ENCODE measurements at regions not wholly inside any gene's neighbourhood (a gene's known extent, or its start where the extent isn't known, plus 50 kb on each side); places are given as distances from the start of the nearest gene placed in this dataset.
"Not testable (repeated sequence)": the region's sequence is repeated elsewhere in the genome, so short reads cannot be mapped to it uniquely, and the experiment has no call there.

DNA sequence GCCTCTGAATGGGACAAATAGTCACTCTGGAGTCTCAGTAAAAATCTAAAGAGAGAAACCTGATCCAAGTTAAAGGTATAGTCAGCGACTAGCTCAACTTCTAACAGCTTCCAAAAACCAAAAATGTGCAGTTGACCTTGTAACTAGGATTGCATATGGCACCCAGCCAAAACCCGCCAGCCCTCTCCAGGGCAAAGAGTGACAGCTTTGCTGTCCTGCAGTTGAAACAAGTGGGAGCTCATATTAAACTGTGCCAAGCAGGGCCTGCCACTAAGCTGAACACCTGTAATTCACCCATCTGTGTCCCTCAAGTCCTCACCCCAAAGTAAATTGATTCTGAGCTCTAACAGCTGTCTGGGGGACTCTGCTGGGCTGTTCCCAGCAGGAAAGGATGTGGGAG is 695.3 kb downstream of the MAFB start:
- no peak for DNase-seq

DNA sequence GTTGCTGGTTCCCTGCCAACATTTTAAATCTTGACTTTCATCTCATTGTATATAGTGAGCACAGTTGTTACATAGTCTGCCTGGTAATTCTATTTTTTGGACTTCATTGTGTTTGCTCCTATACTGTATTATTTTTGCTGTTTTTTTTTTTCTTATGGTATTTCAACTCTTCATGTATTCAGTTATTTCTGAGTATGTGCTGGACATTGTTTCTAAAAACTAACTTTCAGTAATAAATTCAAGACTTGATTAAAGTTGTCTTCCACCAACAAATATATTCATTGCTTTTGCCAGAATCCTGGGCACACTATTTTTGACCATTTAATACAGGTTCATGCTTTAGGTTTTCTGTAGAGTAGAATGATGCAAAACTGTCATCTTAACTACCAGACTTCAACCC is 698.3 kb downstream of the MAFB start:
- no peak for DNase-seq

- DNase-seq: no peak
These were observed 700.0 kb downstream of the MAFB start for GRCh38 chr20:39988991-39989390.

GRCh38 chr20:39986173-39986904 is 702.7 kb downstream of the MAFB start:
- peak in 10 of 58 donors; percentile 0 to 27 (median 1) for DNase-seq

DNA sequence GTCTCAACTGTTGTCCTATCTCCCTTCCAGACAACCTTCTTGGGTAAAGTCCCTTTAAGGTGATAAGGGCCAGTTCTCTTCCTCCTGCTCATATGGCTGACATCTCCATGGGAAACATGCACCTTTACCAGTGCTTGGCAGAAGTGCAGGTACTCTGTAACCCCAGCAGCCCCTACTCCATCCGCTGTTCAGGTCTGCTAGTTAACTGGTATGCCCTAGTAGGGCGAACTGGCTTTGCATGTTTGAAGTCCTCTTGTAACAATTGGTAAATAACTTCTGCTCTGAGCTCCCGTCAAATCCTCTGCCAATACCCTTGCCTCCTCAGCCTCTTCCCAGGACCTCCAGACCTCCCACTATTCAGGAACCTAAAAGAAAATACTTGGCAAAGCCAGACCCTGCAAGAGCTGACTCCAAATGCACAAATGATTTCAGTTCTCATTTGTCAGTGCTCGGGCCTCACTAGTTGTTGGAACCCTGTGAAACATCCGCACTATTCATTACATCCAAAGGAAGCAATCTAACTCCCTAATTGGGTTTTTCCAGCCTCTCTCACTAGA is 703.7 kb downstream of the MAFB start:
- no peak for DNase-seq

DNA sequence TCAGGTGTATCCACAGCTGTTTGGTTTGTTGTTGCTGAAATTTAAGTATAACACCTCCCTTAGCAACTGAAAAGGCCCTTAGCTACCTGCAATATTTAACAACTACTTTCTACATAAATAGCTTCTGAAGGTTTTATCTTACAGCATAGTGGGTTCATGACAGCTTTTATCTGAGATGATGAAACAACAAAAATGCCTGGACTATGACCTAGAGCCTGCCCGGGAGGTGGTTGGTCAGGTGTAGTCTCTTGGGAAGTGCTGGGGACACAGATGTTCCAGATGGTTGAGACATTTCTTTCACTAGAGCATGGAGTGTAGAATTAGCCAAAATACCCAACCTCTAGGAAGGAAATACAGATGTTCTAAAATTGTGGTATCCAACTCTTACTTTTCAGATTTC is 705.4 kb downstream of the MAFB start:
- DNase-seq: no peak

GRCh38 chr20:39983183-39983582 is 705.9 kb downstream of the MAFB start:
- no peak for DNase-seq

GRCh38 chr20:39974966-39975501 is 714.0 kb downstream of the MAFB start:
- DNase-seq: no peak

GRCh38 chr20:39968495-39968894 is 720.5 kb downstream of the MAFB start:
- no peak for DNase-seq

- no peak for DNase-seq
These were observed 721.2 kb downstream of the MAFB start for GRCh38 chr20:39967806-39968205.

DNA sequence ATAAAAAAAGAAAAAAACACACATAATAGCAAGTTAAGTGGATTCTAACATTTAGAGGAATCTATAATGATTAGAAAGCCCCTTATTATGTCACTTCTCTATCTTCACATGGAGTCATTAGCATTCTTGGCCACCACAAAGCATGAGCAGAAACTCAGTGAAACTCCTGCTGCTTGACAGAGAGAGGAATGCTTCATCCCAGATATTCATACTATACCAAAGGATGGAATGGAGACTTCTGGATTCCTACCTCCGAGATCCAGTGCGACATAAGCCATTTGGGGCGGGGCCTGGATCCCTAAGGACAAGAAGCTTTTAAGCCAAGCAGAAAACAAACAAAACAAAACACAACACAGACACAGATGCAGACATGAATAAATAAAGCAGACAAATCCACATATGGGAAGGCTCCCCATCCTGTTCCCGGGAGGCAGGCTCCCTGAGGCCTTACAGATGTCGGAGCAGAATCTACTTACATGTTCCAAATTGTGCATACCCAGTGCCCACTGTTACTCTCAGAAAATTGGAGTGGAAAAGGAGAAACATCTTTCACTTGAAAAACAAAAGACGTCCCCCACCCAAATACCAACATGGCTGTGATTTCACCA is 727.3 kb downstream of the MAFB start:
- DNase-seq: no peak

DNA sequence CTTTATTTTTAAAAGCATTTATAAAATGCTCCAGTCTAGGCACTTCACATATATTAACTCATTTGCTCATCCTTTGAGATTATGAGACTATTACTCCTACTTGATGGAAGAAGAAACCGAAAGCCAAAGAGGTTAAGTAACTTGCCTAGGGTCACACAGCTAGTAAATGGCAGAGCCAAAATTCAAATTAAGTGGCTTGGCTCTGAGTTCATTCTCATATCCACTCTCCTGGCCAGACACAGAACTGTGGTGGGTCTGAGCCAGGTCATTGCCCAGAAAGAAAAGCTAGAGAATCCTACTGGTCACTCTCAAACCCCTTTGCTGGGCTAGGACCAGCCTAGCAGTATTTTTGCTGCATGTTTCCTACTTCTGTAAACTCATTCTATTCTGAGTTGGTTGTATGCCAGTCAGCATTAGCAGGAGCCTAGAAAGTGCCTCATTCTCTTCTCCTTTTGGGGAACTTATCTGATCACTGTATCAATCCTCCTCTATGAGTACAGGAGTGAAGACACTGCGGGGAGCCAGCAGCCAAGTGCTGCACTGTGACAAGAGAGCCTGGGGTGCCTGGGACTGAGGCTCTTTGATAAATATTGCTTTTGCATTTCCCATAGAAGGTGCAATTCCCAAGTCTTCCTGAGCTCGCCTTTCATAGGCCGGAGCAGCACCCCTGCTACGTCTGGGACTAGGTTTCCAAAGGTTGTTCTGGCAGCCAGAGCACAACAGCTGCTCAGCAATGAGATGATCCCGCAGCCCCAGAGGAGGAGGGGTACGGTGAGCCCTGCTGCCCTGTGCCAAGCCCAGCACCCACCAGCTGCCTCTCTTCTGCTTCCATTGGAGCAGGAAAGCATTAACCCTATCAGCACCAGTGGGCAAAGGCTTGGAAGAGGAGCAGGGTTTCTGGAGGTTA is 728.3 kb downstream of the MAFB start:
- DNase-seq: peak in 1 of 58 donors; percentile 1

GRCh38 chr20:39957911-39958310 is 731.1 kb downstream of the MAFB start:
- DNase-seq: not testable (repeated sequence)

DNA sequence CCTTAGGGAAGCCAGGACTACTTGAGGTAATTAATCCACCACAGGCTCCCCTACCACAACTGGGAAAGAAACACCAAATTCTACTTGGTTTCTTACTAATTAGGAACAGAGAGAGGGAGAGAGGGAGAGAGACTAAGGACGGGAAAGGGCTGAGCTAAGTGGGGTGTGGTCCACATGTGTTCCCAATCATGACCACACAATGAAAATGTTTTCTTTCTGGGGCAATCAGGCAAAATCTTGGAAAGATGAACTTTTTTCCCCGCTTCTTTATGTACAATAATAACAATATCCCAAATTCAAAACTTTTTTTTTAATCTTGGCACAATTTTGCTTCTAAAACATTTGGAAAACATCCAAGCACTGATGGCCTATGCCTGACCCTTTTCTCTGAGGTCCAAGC is 734.4 kb downstream of the MAFB start:
- no peak for DNase-seq

GRCh38 chr20:39946931-39947330 is 742.1 kb downstream of the MAFB start:
- no peak for DNase-seq

- DNase-seq: no peak
These were observed 742.8 kb downstream of the MAFB start for GRCh38 chr20:39946053-39946810.

GRCh38 chr20:39944861-39945260 is 744.2 kb downstream of the MAFB start:
- no peak for DNase-seq

DNA sequence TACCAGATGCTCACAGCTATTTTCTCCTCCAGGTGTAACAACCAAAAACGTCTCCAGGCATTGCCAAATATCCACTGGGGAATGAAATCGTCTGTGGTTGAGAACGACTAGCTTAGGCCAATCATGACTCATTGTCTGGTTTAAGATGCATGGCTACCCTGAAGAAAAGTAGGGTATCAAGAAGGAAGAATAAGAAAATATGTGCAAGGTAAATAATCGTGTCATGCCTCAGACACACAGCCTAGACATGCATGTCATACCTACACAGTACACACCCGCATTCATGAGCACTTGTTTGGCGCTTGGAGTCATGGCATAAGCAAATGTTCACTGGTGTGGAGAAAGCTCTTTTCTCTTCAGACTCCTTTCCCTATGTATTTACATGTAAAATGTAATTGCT is 745.7 kb downstream of the MAFB start:
- no peak for DNase-seq

DNA sequence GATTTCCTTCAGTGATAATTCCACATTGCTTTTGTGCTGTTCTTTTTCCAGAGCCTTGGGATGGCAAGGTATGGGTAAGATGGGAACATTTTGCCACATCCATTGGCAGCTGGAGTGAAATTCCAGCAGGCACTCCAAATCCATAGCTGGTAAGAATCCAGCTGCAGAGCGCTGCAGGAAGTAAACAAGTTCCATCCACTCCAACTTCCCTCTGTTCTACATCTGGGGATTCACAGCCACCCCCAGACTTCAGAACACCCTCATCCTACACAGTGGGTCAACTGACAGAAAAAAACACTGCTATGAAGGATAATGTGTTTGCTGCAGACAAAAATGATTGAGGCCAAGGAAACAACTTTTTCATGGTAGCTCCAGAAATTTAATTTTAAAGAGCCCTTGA is 747.8 kb downstream of the MAFB start:
- DNase-seq: no peak

DNA sequence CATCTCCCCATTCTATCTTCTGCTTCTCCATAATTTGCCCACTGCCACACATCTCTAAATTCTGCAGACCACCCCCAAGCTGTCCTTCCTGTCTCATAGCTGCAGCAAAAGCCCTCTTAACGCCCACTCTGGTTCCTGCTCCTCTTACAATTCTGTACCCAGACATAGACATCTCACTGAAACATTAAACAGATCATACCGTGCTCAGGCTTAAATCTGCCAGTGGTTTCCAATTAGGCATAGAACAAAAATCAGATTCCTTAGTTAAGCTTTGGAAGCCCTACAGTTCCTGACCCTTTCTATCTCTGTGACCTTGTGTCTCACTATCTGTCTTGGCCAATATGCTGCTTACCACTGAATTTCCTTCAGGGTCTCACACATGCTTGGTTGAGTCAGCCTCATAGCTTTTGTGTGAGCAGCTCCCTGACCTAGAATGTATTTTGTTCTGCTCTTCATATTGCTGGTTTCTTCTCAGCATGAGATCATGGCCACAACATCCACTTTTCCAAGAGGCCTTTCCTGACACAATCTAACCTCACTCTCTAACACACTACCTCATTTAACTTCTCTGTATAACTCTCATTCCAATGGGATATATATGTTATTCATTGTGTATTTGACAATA is 749.7 kb downstream of the MAFB start:
- DNase-seq: no peak
